ENCODE measurements at regions not wholly inside any gene's neighbourhood (a gene's known extent, or its start where the extent isn't known, plus 50 kb on each side); places are given as distances from the start of the nearest gene placed in this dataset.

- CTCF ChIA-PET, result interaction anchor here (0.6 to 1.4 kb wide), 17 partner anchors 10 to 133 kb away, joined by 3 to 7 read pairs (median 3); no protein-coding TSS in a partner anchor
- DNase-seq (ENCODE audit: extremely low spot score), result peak; percentile 84
- peak; percentile 84 for TF ChIP-seq CTCF (IDR thresholded peaks at IDR 0.05; ENCODE audit: control extremely low read depth, extremely low read depth, low read depth, missing control alignments)
- POLR2A ChIA-PET, result no interaction called here
These were observed 54.1 kb upstream of the SAMD11 start for GRCh38 chr1:869499-870244.
